IMR-90 (cell line): ENCODE measurements at regions not wholly inside any gene's neighbourhood (a gene's known extent, or its start where the extent isn't known, plus 50 kb on each side); places are given as distances from the start of the nearest gene placed in this dataset.

Source experiments
- BHLHE40 ChIP-seq: fragments of 150-350 bp; IDR thresholded peaks from 2 replicates; pipeline ENCODE4 v1.6.1; 2016; ENCODE audit warnings: mild to moderate bottlenecking, low read depth, low read length
- CEBPB ChIP-seq: IDR thresholded peaks from 2 replicates; pipeline ENCODE4 v1.6.1; 2012; ENCODE audit warnings: low read depth, low read length, improper control_type of control experiment
- CTCF ChIP-seq: conservative IDR thresholded peaks from 2 replicates; pipeline ENCODE4 v1.5.1; 2012; ENCODE audit warnings: mild to moderate bottlenecking, low read depth, low read length, improper control_type of control experiment
- FOS ChIP-seq: fragments of 150-350 bp; IDR thresholded peaks from 2 replicates; pipeline ENCODE4 v1.6.1; 2016; ENCODE audit warnings: low read depth, low read length
- MAFK ChIP-seq: IDR thresholded peaks from 2 replicates; pipeline ENCODE4 v1.6.1; 2012; ENCODE audit warnings: low read depth, low read length, improper control_type of control experiment
- MXI1 ChIP-seq: IDR thresholded peaks from 2 replicates; pipeline ENCODE4 v1.6.1; 2012; ENCODE audit warnings: low read depth, mild to moderate bottlenecking, low read length, moderate library complexity, borderline replicate concordance
- POLR2A ChIP-seq: IDR thresholded peaks from 2 replicates; pipeline ENCODE4 v1.6.1; 2012; ENCODE audit warnings: mild to moderate bottlenecking, low read depth, low read length
- RFX5 ChIP-seq: IDR thresholded peaks from 2 replicates; pipeline ENCODE4 v1.8.0; 2012; ENCODE audit warnings: low read depth, mild to moderate bottlenecking, low read length, moderate library complexity
- USF2 ChIP-seq: fragments of 150-350 bp; IDR thresholded peaks from 2 replicates; pipeline ENCODE4 v1.6.1; 2017; ENCODE audit warnings: mild to moderate bottlenecking, antibody characterized with exemption, low read length, low read depth

- no peak for TF ChIP-seq CTCF
- no peak for TF ChIP-seq RFX5
- no peak for TF ChIP-seq POLR2A
- TF ChIP-seq MAFK = no peak
- no peak for TF ChIP-seq USF2
- no peak for TF ChIP-seq MXI1
- TF ChIP-seq BHLHE40 = no peak
- no peak for TF ChIP-seq FOS
- TF ChIP-seq CEBPB = no peak
Measured at GRCh38 chr6:96743496-96743895, 93.8 kb downstream of the GPR63 start.
